GM11168 (cell line): ENCODE measurements at regions not wholly inside any gene's neighbourhood (a gene's known extent, or its start where the extent isn't known, plus 50 kb on each side); places are given as distances from the start of the nearest gene placed in this dataset.
"Not testable (repeated sequence)": the region's sequence is repeated elsewhere in the genome, so short reads cannot be mapped to it uniquely, and the experiment has no call there.

Experiments used
- in situ Hi-C: fragments of 300-500 bp; cut with MboI; formaldehyde crosslinking; loops from one replicate; pipeline ENCODE4 v1.12.0; 2022; ENCODE audit warnings: low sequenced_read_pairs; ENCODE audit not compliant: unreplicated experiment

DNA sequence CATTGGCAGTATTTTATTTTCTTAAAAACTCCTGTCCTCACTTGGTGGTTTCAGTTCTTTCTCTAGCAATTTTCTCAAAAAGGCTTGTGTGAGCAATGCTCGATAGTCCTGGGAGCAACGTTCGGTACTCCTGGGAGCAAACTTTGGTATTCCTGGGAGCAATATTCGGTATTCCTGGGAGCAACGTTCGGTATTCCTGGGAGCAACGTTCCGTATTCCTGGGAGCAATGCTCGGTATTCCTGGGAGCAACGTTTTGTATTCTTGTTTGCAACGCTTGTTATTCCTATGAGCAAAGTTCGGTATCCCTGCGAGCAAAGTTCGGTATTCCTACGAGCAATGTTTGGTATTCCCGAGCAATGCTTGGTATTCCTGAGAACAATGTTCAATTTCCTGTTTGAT, 362.0 kb upstream of the ADARB2 start:
- in situ Hi-C loops: no loop called here

GRCh38 chr10:2097937-2098336, 360.6 kb upstream of the ADARB2 start:
- in situ Hi-C loops: no loop called here

DNA sequence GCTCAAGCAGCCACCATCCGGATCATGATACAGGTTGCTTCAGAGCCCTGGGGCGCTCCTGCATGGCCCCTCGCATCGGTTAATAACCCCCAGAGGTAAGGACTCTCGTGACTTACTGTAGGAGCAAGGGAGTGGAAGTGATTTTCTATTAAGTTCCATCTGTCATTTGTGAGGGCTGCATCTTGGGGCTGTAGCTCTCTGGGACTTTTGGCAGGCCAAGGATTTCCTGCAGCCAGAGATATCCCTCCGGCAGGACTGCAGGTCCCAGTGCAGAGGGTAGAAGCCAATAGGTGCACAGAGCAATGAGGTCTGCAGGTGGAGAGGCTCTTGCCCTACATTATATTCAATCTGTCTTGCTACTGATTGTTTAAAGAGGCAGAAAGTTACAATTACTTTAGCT, 356.8 kb upstream of the ADARB2 start:
- in situ Hi-C loops: no loop called here

GRCh38 chr10:2083591-2083990, 346.3 kb upstream of the ADARB2 start:
- in situ Hi-C loops: no loop called here

DNA sequence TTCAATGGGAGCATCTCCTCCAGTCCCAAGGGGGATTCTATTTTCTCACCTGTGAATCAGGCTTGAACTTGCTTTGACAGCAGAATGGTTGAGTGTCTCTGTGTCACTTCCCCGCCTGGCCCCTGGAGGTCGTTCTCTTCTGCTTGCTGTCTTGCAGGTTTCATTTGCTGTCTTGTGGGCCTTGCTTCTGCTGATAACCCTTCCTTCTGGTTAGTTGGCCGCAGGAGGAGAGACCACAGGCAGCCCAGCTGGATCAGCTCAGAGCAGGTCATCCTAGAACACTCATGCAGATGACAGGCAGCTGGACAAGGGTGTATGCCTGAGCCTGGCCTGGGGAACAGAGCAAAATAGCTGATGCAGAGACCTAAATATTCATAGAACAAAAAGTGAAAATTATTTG, 344.2 kb upstream of the ADARB2 start:
- in situ Hi-C loops: no loop called here

DNA sequence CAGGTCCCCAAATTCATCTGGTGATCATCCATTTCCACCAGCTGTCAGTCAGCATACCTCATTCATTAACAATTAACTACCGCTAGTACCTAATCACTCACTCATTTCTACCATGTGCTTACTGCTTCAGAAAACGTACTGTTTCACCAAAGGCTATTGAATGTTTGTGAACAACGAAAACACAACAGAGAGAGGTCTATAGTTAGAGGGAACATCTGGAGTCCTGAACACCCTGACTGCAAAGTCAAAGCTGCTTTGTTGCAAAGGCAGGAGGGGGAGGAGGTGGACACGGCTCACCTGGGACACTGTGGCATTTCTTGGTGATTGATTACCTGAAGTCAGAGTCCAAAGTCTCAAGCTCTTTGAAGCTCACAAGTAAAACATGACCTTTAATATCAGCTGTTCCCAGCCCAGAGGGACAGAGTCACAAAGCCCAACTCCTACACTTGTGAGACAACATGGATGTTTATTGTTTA, 342.3 kb upstream of the ADARB2 start:
- in situ Hi-C loops: no loop called here

- in situ Hi-C loops: no loop called here
These were observed 339.9 kb upstream of the ADARB2 start for GRCh38 chr10:2077231-2077630.

GRCh38 chr10:2076528-2076927, 339.2 kb upstream of the ADARB2 start:
- in situ Hi-C loops: no loop called here

DNA sequence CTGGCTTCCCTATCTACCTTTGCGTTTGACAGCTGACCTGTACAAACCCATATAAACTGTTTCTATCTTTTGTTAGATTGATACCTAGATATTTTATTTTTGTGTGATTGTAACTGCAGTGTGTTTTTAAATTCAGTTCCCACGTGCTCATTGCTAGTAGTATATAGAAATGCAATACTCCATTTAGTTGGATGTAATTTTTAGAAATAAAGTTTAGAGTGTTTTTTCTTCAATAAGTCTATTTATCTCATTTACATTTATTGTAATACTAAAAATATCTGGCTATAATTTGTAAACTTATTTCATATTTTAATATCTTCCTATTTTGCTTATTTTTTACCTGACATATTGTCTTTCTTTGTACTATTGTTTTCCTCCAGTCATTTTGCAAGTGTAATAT, 329.7 kb upstream of the ADARB2 start:
- in situ Hi-C loops: no loop called here

GRCh38 chr10:2054728-2055127, 317.4 kb upstream of the ADARB2 start:
- in situ Hi-C loops: no loop called here

DNA sequence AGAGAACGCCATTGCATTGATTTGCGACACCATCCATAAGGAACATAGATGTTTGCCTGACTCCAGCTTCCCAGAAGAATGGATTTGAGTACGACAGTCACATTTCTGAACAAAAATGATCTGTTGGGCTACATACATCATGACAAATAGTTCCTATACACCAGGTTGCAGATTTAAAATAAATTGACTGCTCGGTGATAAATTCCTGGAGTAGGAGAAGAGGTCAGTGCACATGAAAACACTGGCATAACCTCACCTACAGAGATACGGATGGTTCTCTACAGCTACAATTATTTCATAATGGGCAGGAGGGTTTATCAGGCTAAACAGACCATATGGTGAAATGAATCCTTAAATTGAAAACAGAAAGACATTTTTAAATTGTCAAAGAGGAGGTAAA, 316.5 kb upstream of the ADARB2 start:
- in situ Hi-C loops: no loop called here

GRCh38 chr10:2051108-2051507, 313.8 kb upstream of the ADARB2 start:
- in situ Hi-C loops: no loop called here

DNA sequence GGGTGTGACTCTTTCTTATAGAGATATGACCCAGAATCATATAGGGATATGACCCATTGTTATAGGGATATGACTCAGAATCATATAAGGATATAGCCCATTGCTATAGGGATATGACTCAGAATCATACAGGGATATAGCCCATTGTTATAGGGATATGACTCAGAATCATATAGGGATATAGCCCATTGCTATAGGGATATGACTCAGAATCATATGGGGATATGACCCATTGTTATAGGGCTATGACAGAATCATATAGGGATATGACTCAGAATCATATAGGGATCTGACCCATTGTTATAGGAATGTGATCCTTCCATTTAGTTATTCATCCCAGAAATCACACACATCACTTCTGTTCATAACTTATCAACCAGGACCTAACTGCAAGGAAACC, 312.2 kb upstream of the ADARB2 start:
- in situ Hi-C loops: no loop called here

DNA sequence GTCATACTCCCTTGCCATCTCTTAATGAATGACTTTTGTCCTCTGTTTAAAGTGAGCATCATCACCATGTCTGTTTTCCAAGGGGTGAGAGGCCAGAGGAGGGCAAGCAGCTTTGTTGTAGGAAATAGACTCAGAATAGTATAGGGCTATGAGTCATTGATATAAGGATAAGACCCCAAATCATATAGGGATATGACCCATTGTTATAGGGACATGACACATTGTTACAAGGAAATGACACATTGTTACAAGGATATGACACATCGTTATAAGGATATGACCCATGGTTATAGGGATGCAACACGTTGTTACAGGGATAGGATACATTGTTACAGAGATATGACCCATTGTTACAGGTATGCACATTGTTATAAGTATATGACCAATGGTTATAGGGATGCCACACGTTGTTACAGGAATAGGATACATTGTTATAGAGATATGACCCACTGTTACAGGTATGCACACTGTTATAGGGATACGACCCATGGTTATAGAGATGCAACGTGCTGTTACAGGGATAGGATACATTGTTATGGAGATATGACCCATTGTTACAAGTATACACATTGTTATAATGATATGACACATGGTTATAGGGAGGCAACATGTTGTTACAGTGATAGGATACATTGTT, 311.1 kb upstream of the ADARB2 start:
- in situ Hi-C loops: no loop called here

DNA sequence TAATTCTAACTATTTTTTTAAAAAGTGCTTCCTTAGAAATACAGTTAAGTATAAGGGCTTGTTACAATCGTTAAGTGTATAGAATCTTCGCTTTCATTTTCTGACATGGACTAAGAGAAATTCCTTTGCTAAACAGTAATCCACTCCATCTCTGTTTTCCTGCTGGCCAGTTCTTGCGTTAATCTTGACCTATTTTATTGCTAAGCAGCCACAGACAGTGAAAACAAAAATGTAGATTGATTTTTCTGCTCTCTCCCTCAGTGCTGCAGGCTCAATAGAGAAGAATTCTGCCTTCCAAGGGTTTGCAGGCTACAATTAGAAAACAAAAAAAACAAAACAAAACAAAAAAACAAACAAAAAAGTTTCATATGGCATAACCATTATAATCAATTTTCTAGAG, 310.4 kb upstream of the ADARB2 start:
- in situ Hi-C loops: no loop called here

- in situ Hi-C loops: no loop called here
These were observed 306.1 kb upstream of the ADARB2 start for GRCh38 chr10:2043379-2043778.

DNA sequence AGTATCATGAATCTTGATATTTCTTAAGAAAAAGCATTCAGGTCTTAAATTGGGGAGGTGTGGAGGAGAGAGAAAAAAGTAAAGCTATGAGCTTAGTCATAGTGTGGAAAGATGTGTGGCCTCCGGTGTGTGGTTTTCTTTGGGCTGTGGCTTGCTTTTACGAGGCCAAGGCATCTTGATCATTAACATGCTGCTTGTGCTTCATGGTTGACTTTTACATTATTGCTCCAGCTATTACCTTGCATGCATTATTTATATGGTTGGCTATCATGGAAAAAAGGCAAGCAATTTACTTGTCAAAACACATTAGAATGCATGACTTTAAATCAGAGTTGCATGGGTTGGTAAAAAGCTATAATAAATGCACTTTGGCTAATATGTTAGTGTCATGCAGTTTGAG, 300.7 kb upstream of the ADARB2 start:
- in situ Hi-C loops: no loop called here

DNA sequence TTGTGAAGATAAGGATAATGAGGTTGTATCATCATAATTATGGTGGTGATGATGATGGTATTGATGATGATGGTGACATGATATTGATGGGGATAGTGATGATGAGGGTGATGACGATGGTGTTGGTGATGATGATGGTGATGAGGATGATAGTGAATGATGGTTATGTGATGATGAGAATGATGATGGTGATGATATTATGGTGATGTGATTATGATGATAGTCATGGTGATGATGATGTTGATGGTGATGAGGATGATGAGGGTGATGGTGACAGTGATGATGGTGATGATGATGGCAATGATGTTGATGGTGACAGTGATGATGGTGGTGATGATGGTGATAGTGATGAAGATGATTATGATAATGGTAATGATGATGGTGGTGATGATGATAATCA, 299.9 kb upstream of the ADARB2 start:
- in situ Hi-C loops: no loop called here

- in situ Hi-C loops: no loop called here
These were observed 298.9 kb upstream of the ADARB2 start for GRCh38 chr10:2036209-2036608.

DNA sequence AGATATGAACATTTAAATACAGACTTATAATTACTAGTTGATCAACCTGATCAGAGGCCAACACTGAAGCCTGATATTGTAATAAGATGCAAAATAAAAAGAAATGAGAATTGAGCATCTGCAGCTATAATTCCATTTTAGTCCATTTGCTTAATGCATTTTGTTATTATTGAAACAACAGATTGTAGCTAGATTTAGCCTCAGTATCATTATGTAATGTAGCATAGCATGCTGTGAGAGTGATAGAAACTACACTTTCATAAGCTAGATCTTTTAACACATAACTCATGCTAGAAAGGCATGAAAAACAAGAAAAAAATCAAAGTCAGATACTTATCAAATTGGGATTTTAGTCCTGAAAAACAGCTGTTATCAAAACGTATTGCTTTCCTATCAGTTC, 292.7 kb upstream of the ADARB2 start:
- in situ Hi-C loops: no loop called here

DNA sequence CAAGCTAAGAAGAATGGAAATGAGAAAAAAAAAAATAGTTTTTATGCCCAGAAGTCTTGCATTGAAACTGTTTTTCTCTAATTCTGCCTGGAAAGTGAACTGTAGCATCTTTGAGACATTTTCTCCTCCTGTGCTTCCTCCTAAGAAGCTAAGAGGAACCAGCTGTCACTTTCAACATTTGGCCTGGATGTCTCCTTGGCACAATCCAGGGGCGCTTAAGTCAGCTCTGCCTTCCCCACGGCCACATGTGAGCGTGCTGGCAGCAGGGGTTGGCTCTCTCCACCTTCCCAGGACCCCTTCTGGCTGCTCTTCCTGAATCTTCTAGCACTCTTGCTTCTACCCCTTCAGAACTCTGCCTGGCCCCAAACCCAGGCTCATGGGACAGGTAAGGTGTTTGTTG, 289.6 kb upstream of the ADARB2 start:
- in situ Hi-C loops: no loop called here

GRCh38 chr10:2024750-2025149, 287.4 kb upstream of the ADARB2 start:
- in situ Hi-C loops: not testable (repeated sequence)

- in situ Hi-C loops: no loop called here
These were observed 286.4 kb upstream of the ADARB2 start for GRCh38 chr10:2023687-2024086.
